K562 (cell line): ENCODE measurements at regions not wholly inside any gene's neighbourhood (a gene's known extent, or its start where the extent isn't known, plus 50 kb on each side); places are given as distances from the start of the nearest gene placed in this dataset.

Experiments
- ASH1L ChIP-seq: fragments of 450-650 bp; IDR thresholded peaks from 2 replicates; pipeline ENCODE4 v1.6.1; 2018; ENCODE audit warnings: borderline replicate concordance, mild to moderate bottlenecking, low read depth; ENCODE audit not compliant: partially characterized antibody
- CBFA2T3 ChIP-seq: fragments of 450-650 bp; IDR thresholded peaks from 2 replicates; pipeline ENCODE4 v1.6.1; 2017
- EP400 ChIP-seq: fragments of 450-650 bp; IDR thresholded peaks from 2 replicates; pipeline ENCODE4 v1.6.1; 2017; ENCODE audit warnings: antibody characterized with exemption, mild to moderate bottlenecking, moderate library complexity
- NFIC ChIP-seq: fragments of 450-650 bp; IDR thresholded peaks from 2 replicates; pipeline ENCODE4 v1.6.1; 2017; ENCODE audit warnings: mild to moderate bottlenecking, inconsistent platforms
- RBBP5 ChIP-seq: fragments of 200-600 bp; sonication (generic); IDR thresholded peaks from 2 replicates; pipeline ENCODE4 v1.6.1; 2012; ENCODE audit warnings: borderline replicate concordance, mild to moderate bottlenecking, low read length, control low read depth, inconsistent platforms; ENCODE audit not compliant: insufficient read depth, poor library complexity, severe bottlenecking
- RBM22 ChIP-seq: fragments of 200-400 bp; formaldehyde crosslinking; IDR thresholded peaks from 2 replicates; pipeline ENCODE4 v1.6.1; 2018; ENCODE audit warnings: low read length, low read depth; ENCODE audit not compliant: poor library complexity, severe bottlenecking
- RFX1 ChIP-seq: fragments of 450-650 bp; IDR thresholded peaks from 2 replicates; pipeline ENCODE4 v1.6.1; 2016; ENCODE audit warnings: mild to moderate bottlenecking, moderate library complexity
- RNF2 ChIP-seq: sonication (generic); IDR thresholded peaks from 2 replicates; pipeline ENCODE4 v1.6.1; 2016
- SETDB1 ChIP-seq: IDR thresholded peaks from one replicate; pipeline ENCODE4 v1.6.1; 2012; ENCODE audit warnings: low read length, control low read depth, inconsistent platforms
- SMARCA5 ChIP-seq: fragments of 450-650 bp; IDR thresholded peaks from 2 replicates; pipeline ENCODE4 v1.6.1; 2016
- SNIP1 ChIP-seq: fragments of 450-650 bp; IDR thresholded peaks from 2 replicates; pipeline ENCODE4 v1.7.1; 2017; ENCODE audit warnings: low read depth, mild to moderate bottlenecking
- ZNF146 ChIP-seq: IDR thresholded peaks from one replicate; pipeline ENCODE4 v1.6.1; 2018; ENCODE audit warnings: missing compliant biosample characterization; ENCODE audit not compliant: unreplicated experiment
- ZNF75A ChIP-seq: fragments of 450-650 bp; formaldehyde crosslinking; IDR thresholded peaks from 2 replicates; pipeline ENCODE4 v1.4.0; 2020; ENCODE audit warnings: mild to moderate bottlenecking
- TF ChIP-seq, protein P1 (sequence below): sonication (generic); formaldehyde crosslinking; IDR thresholded peaks from 2 replicates; pipeline ENCODE4 v1.5.0; 2020; ENCODE audit warnings: missing genetic modification reagents
- TF ChIP-seq, protein P2 (sequence below), 3 experiments: fragments of 200-800 bp in 1 of 3; sonication (Bioruptor generic) in 1 of 3; sonication (generic) in 1 of 3; formaldehyde crosslinking in 1 of 3; IDR thresholded peaks; 2 replicates each; pipeline versions ENCODE4 v1.6.1 to v1.8.0; 2016 to 2022; ENCODE audit warnings: mild to moderate bottlenecking in 2 of 3, missing compliant biosample characterization in 2 of 3, missing genetic modification characterization in 2 of 3, missing genetic modification reagents in 1 of 3
- TF ChIP-seq, protein P3 (sequence below): fragments of 150-350 bp; conservative IDR thresholded peaks from 2 replicates; pipeline ENCODE4 v1.6.1; 2014; ENCODE audit warnings: low read length
- TF ChIP-seq, protein P4 (sequence below), 2 experiments: fragments of 450-650 bp; formaldehyde crosslinking in 1 of 2; IDR thresholded peaks; 2 replicates each; pipeline versions ENCODE4 v1.4.0 to v1.6.1; 2014 to 2020; ENCODE audit warnings: mild to moderate bottlenecking in 2 of 2, borderline replicate concordance in 1 of 2, low read depth in 1 of 2

DNA sequence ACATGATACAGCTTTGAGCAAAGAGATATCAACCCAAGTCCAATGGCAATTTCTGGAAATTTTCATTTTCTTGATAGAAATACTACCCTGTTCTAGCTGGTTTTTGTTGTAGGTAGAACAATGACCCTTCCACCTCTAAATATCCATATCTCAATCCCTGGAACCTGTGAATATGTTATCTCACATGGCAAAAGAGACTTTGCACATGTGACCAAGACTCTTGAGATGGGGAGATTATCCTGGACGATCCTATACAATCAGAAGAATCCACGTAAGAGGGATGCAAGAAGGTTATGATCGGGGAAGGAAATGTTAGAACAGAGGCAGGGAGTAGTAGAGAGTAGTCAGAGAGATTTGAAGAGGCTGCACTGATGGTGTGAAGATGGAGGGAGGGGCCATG is 124.9 kb downstream of the CCDC71L start (continued):
- TF ChIP-seq, protein P1, sequence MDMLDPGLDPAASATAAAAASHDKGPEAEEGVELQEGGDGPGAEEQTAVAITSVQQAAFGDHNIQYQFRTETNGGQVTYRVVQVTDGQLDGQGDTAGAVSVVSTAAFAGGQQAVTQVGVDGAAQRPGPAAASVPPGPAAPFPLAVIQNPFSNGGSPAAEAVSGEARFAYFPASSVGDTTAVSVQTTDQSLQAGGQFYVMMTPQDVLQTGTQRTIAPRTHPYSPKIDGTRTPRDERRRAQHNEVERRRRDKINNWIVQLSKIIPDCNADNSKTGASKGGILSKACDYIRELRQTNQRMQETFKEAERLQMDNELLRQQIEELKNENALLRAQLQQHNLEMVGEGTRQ: no peak; the same call in 1 of the 2 replicates
- TF ChIP-seq NFIC (no peak), SMARCA5 (peak; percentile 39; the same call in 1 of the 2 replicates), RFX1 (no peak), EP400 (peak; percentile 13; the same call in 1 of the 2 replicates), CBFA2T3 (0 out of 2 replicates have a peak, but pooled peaks have one; percentile 2), SNIP1 (no peak), SETDB1 (no peak), RBBP5 (no peak), RBM22 (no peak), ASH1L (no peak), ZNF146 (no peak), ZNF75A (CRISPR knock-in tag) (no peak), RNF2 (0 out of 2 replicates have a peak, but pooled peaks have one; percentile 17)
- TF ChIP-seq, protein P2, sequence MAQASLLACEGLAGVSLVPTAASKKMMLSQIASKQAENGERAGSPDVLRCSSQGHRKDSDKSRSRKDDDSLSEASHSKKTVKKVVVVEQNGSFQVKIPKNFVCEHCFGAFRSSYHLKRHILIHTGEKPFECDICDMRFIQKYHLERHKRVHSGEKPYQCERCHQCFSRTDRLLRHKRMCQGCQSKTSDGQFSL (CRISPR knock-in tag; IDR thresholded peaks at IDR 0.05): no peak
- TF ChIP-seq, protein P2 (tag; IDR thresholded peaks at IDR 0.05): no peak
- TF ChIP-seq, protein P3, sequence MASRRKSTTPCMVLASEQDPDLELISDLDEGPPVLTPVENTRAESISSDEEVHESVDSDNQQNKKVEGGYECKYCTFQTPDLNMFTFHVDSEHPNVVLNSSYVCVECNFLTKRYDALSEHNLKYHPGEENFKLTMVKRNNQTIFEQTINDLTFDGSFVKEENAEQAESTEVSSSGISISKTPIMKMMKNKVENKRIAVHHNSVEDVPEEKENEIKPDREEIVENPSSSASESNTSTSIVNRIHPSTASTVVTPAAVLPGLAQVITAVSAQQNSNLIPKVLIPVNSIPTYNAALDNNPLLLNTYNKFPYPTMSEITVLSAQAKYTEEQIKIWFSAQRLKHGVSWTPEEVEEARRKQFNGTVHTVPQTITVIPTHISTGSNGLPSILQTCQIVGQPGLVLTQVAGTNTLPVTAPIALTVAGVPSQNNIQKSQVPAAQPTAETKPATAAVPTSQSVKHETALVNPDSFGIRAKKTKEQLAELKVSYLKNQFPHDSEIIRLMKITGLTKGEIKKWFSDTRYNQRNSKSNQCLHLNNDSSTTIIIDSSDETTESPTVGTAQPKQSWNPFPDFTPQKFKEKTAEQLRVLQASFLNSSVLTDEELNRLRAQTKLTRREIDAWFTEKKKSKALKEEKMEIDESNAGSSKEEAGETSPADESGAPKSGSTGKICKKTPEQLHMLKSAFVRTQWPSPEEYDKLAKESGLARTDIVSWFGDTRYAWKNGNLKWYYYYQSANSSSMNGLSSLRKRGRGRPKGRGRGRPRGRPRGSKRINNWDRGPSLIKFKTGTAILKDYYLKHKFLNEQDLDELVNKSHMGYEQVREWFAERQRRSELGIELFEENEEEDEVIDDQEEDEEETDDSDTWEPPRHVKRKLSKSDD: no peak
- TF ChIP-seq, protein P4, sequence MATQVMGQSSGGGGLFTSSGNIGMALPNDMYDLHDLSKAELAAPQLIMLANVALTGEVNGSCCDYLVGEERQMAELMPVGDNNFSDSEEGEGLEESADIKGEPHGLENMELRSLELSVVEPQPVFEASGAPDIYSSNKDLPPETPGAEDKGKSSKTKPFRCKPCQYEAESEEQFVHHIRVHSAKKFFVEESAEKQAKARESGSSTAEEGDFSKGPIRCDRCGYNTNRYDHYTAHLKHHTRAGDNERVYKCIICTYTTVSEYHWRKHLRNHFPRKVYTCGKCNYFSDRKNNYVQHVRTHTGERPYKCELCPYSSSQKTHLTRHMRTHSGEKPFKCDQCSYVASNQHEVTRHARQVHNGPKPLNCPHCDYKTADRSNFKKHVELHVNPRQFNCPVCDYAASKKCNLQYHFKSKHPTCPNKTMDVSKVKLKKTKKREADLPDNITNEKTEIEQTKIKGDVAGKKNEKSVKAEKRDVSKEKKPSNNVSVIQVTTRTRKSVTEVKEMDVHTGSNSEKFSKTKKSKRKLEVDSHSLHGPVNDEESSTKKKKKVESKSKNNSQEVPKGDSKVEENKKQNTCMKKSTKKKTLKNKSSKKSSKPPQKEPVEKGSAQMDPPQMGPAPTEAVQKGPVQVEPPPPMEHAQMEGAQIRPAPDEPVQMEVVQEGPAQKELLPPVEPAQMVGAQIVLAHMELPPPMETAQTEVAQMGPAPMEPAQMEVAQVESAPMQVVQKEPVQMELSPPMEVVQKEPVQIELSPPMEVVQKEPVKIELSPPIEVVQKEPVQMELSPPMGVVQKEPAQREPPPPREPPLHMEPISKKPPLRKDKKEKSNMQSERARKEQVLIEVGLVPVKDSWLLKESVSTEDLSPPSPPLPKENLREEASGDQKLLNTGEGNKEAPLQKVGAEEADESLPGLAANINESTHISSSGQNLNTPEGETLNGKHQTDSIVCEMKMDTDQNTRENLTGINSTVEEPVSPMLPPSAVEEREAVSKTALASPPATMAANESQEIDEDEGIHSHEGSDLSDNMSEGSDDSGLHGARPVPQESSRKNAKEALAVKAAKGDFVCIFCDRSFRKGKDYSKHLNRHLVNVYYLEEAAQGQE (IDR thresholded peaks at IDR 0.05; ENCODE audit: borderline replicate concordance): no peak
- TF ChIP-seq, protein P4 (CRISPR knock-in tag; IDR thresholded peaks at IDR 0.05; ENCODE audit: low read depth): no peak
